Femur (tissue), 1 donor: ENCODE measurements at regions not wholly inside any gene's neighbourhood (a gene's known extent, or its start where the extent isn't known, plus 50 kb on each side); places are given as distances from the start of the nearest gene placed in this dataset.
A peak's percentile ranks its signal among the peaks of the same experiment; 100 is the strongest.
"Not testable (repeated sequence)": the region's sequence is repeated elsewhere in the genome, so short reads cannot be mapped to it uniquely, and the experiment has no call there.

Source experiments
- DNase-seq: peaks from one replicate; pipeline ENCODE4 v3.0.0-alpha.2; 2017

- no peak for DNase-seq
Observed at GRCh38 chr4:126761947-126762662, 870.7 kb upstream of the INTU start.

GRCh38 chr4:126762663-126763247 is 870.0 kb upstream of the INTU start:
- no peak for DNase-seq

GRCh38 chr4:126766241-126766640 is 866.5 kb upstream of the INTU start:
- peak; percentile 76 for DNase-seq

- no peak for DNase-seq
Observed at GRCh38 chr4:126768338-126768737, 864.4 kb upstream of the INTU start.

- not testable (repeated sequence) for DNase-seq
Observed at GRCh38 chr4:126770811-126771553, 861.8 kb upstream of the INTU start.

GRCh38 chr4:126771618-126772017 is 861.1 kb upstream of the INTU start:
- DNase-seq, result not testable (repeated sequence)

- DNase-seq, result no peak
Observed at GRCh38 chr4:126772662-126773061, 860.1 kb upstream of the INTU start.

- DNase-seq, result no peak
Observed at GRCh38 chr4:126775485-126776106, 857.2 kb upstream of the INTU start.

GRCh38 chr4:126776361-126776760 is 856.4 kb upstream of the INTU start:
- DNase-seq, result no peak

- no peak for DNase-seq
Observed at GRCh38 chr4:126777649-126778048, 855.1 kb upstream of the INTU start.

- DNase-seq, result no peak
Observed at GRCh38 chr4:126778348-126778747, 854.4 kb upstream of the INTU start.

- no peak for DNase-seq
Observed at GRCh38 chr4:126779001-126779400, 853.8 kb upstream of the INTU start.

- DNase-seq, result no peak
Observed at GRCh38 chr4:126779436-126780166, 853.2 kb upstream of the INTU start.

GRCh38 chr4:126783191-126783590 is 849.6 kb upstream of the INTU start:
- no peak for DNase-seq

GRCh38 chr4:126784966-126785580 is 847.7 kb upstream of the INTU start:
- no peak for DNase-seq

GRCh38 chr4:126790633-126791032 is 842.1 kb upstream of the INTU start:
- DNase-seq, result no peak

- no peak for DNase-seq
Observed at GRCh38 chr4:126794363-126794762, 838.4 kb upstream of the INTU start.

GRCh38 chr4:126798214-126798613 is 834.5 kb upstream of the INTU start:
- DNase-seq, result no peak

GRCh38 chr4:126799416-126799815 is 833.3 kb upstream of the INTU start:
- peak; percentile 25 for DNase-seq

- peak; percentile 15 for DNase-seq
Observed at GRCh38 chr4:126799971-126800574, 832.7 kb upstream of the INTU start.

GRCh38 chr4:126800575-126801141 is 832.1 kb upstream of the INTU start:
- DNase-seq, result no peak

GRCh38 chr4:126807132-126807531 is 825.6 kb upstream of the INTU start:
- no peak for DNase-seq
